Spinal cord (tissue), 9 donors: ENCODE measurements at regions not wholly inside any gene's neighbourhood (a gene's known extent, or its start where the extent isn't known, plus 50 kb on each side); places are given as distances from the start of the nearest gene placed in this dataset.

ENCODE experiments used
- DNase-seq, 6 donors: peaks; one replicate each; pipeline versions ENCODE4 v3.0.0 to v3.0.0-alpha.2; 2013 to 2015; ENCODE audit warnings: low spot score in 6 of 6, low read depth in 4 of 6
- H3K27ac ChIP-seq: one replicate; pipeline ENCODE4 v1.5.1; 2013; ENCODE audit warnings: low read depth, low read length, control low read depth
- H3K27me3 ChIP-seq: one replicate; pipeline ENCODE4 v1.6.1; 2013; ENCODE audit warnings: low read length; ENCODE audit not compliant: control insufficient read depth, insufficient read depth
- H3K36me3 ChIP-seq: one replicate; pipeline ENCODE4 v1.6.1; 2013; ENCODE audit warnings: low read length; ENCODE audit not compliant: control insufficient read depth, insufficient read depth
- H3K4me1 ChIP-seq: one replicate; pipeline ENCODE4 v1.6.1; 2013; ENCODE audit warnings: low read length; ENCODE audit not compliant: control insufficient read depth, insufficient read depth
- H3K4me3 ChIP-seq: one replicate; pipeline ENCODE4 v1.5.1; 2013; ENCODE audit warnings: low read depth, low read length, control low read depth
- H3K9me3 ChIP-seq: one replicate; pipeline ENCODE4 v1.6.1; 2013; ENCODE audit warnings: low read length; ENCODE audit not compliant: control insufficient read depth, insufficient read depth
- WGBS: methylation state at CpG from one replicate; pipeline ENCODE4 v1.1.5; 2013; ENCODE audit warnings: missing lambda C conversion rate; ENCODE audit not compliant: insufficient coverage; 5-methylcytosine and 5-hydroxymethylcytosine counted together
- donor health status: healthy.

DNA sequence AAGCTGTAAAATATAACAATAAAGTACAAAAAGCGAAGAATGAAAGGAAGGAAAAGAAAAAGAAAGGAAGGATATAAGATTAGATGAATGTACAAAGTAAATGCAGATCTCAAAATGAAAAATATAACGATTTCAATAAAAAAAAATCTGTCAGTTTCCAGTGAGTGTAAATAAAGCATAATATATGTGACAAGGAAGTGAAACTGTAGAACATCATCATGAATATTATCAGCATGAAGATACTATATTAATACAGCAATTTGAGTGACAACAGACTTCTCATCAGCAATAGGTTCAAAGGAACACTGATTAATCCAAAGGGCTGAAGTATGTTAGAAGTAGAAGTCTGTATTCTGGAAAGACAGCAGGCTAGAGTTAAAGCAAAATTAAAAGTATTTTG, 659.5 kb upstream of the MBL2 start:
- DNase-seq, result no peak
- no CpG with 5 or more reads among the region's 2 CpGs for WGBS

GRCh38 chr10:53430974-53431373, 658.4 kb upstream of the MBL2 start:
- H3K27me3 ChIP-seq, result no peaks in the 10 kb centered on the region
- H3K9me3 ChIP-seq, result no peaks in the 10 kb centered on the region
- H3K4me1 ChIP-seq, result no peaks in the 10 kb centered on the region
- H3K27ac ChIP-seq, result no peak overlapping the region
- no peaks in the 10 kb centered on the region for H3K36me3 ChIP-seq
- WGBS, result no CpG with 5 or more reads among the region's 4 CpGs
- no peak for DNase-seq
- no peak overlapping the region for H3K4me3 ChIP-seq

More for the DNA sequence above, 659.5 kb upstream of the MBL2 start:
- H3K36me3 ChIP-seq, result no peaks in the 10 kb centered on the region
- no peaks in the 10 kb centered on the region for H3K4me1 ChIP-seq
- H3K4me3 ChIP-seq, result no peak overlapping the region
- H3K27ac ChIP-seq, result no peak overlapping the region
- no peaks in the 10 kb centered on the region for H3K9me3 ChIP-seq
- H3K27me3 ChIP-seq, result no peaks in the 10 kb centered on the region

DNA sequence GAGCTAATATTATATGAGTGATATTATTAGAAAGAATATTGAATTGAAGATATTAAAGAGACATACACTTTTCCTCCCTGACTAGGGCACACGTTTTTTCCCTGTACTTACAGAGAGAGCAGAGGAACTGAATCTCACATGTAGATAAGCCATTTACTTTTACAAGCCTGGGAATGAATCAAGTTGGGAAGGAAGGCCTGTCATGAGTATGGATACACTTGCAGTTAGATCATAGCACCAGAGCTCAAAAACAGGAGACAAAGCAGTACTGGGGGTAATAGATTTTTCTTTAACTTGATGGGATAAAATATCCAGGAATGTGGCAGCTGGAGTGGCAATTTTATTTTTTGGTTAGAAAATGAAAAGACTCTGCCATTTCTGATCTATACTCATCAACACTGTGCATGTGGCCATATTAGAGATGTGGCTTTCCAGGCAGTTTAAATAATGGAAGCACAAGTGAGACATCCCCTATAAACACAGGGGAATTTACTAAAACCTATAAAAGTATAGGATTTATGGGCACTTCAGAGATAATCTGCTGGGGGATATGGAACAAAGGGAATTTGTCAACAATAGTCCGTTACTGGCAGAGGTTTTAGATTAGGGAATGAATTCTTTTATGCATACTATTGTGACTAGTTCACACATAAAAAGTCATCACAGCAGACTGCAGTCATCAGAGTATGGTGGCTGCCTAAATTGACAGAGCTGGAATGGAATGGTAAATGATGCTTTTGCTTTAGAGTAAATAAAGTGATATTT, 657.7 kb upstream of the MBL2 start:
- Histone ChIP-seq H3K27me3 (no peaks in the 10 kb centered on the region), H3K27ac (no peak overlapping the region), H3K36me3 (no peaks in the 10 kb centered on the region), H3K9me3 (no peaks in the 10 kb centered on the region), H3K4me1 (no peaks in the 10 kb centered on the region), H3K4me3 (no peak overlapping the region)
- DNase-seq, result peak in 1 of 6 donors; percentile 26
- no CpG with 5 or more reads among the region's 2 CpGs for WGBS

DNA sequence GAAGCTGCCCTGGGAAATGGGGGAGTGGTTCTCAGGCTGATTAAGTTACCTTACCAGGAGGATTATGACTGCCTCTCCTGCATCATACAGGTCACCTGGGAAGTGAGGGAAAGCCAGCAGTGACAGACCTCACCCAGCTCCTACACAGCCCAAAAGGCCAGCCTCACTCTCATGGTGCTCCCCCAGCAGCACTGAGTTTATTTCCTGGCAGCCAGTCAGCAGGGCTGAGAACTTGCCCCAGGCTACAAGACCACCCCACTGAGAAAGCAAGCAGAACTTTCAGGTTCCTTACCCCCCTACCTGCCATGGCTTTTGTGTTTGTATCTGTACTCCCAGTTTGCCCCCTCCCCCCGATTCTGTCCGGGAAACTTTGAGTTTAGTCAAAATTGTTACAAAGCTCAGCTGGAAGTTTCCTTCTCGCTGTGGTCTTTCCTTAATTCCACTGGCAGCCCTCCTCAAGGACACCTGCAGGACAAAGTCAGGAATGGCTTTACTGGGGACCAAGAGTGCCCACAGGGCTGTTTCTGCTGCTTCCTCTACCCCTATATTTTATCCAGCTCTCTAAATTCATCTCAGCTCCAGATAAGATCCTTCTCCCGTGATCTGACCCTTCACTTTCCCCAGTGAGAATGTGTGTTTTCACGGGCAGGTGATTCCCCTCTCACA, 649.8 kb upstream of the MBL2 start:
- no peaks in the 10 kb centered on the region for H3K9me3 ChIP-seq
- H3K4me1 ChIP-seq, result no peaks in the 10 kb centered on the region
- no peaks in the 10 kb centered on the region for H3K27me3 ChIP-seq
- no peak for DNase-seq
- 83% methylated on average over 5 of the region's 5 CpGs for WGBS
- no peak overlapping the region for H3K4me3 ChIP-seq
- no peaks in the 10 kb centered on the region for H3K36me3 ChIP-seq
- H3K27ac ChIP-seq, result no peak overlapping the region

DNA sequence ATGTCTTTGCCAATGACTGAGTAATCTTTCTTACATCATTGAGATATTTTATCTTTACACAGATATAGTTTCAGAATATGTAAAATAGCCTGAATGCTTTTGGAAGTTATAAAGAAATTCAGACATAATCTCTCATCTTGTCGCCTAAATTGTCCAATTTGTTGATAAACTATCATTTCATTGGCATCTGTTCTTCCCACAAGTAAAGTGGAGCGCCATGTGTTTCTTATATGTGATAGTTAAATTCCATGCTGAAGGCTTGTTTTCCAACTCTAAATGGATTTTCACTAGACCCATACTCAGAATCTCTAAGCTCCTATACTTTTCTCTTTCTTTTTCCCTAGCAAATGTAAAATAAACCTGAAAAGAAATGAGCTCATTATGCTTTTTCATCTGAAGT, 640.1 kb upstream of the MBL2 start:
- peak in 1 of 6 donors; percentile 64 for DNase-seq
- Histone ChIP-seq H3K4me3 (no peak overlapping the region), H3K27ac (no peak overlapping the region), H3K9me3 (no peaks in the 10 kb centered on the region), H3K27me3 (no peaks in the 10 kb centered on the region), H3K36me3 (no peaks in the 10 kb centered on the region), H3K4me1 (no peaks in the 10 kb centered on the region)
- WGBS, result no CpG with 5 or more reads among the region's 2 CpGs

- no peaks in the 10 kb centered on the region for H3K9me3 ChIP-seq
- 60% methylated on average over 1 of the region's 3 CpGs for WGBS
- no peak overlapping the region for H3K4me3 ChIP-seq
- no peaks in the 10 kb centered on the region for H3K27me3 ChIP-seq
- no peaks in the 10 kb centered on the region for H3K36me3 ChIP-seq
- H3K4me1 ChIP-seq, result peaks cover 3% of the 10 kb centered on the region
- H3K27ac ChIP-seq, result no peak overlapping the region
- DNase-seq, result no peak
Observed at GRCh38 chr10:53406532-53406931, 633.9 kb upstream of the MBL2 start.

- no peak overlapping the region for H3K4me3 ChIP-seq
- H3K27me3 ChIP-seq, result no peaks in the 10 kb centered on the region
- H3K4me1 ChIP-seq, result peaks cover 3% of the 10 kb centered on the region
- H3K36me3 ChIP-seq, result no peaks in the 10 kb centered on the region
- DNase-seq, result peak in 3 of 6 donors; percentile 5 to 80 (median 78)
- no peak overlapping the region for H3K27ac ChIP-seq
- H3K9me3 ChIP-seq, result no peaks in the 10 kb centered on the region
- WGBS, result 46% methylated on average over 4 of the region's 4 CpGs
Observed at GRCh38 chr10:53403688-53404087, 631.1 kb upstream of the MBL2 start.

GRCh38 chr10:53402594-53402993, 630.0 kb upstream of the MBL2 start:
- no peak overlapping the region for H3K4me3 ChIP-seq
- WGBS, result no CpG with 5 or more reads among the region's 3 CpGs
- peaks cover 3% of the 10 kb centered on the region for H3K4me1 ChIP-seq
- H3K36me3 ChIP-seq, result no peaks in the 10 kb centered on the region
- H3K27me3 ChIP-seq, result no peaks in the 10 kb centered on the region
- no peak overlapping the region for H3K27ac ChIP-seq
- no peak for DNase-seq
- no peaks in the 10 kb centered on the region for H3K9me3 ChIP-seq

- Histone ChIP-seq H3K27ac (no peak overlapping the region), H3K4me3 (no peak overlapping the region), H3K27me3 (no peaks in the 10 kb centered on the region), H3K36me3 (no peaks in the 10 kb centered on the region), H3K4me1 (peaks cover 3% of the 10 kb centered on the region), H3K9me3 (no peaks in the 10 kb centered on the region)
- DNase-seq, result no peak
Observed at GRCh38 chr10:53401536-53401935, 629.0 kb upstream of the MBL2 start.

DNA sequence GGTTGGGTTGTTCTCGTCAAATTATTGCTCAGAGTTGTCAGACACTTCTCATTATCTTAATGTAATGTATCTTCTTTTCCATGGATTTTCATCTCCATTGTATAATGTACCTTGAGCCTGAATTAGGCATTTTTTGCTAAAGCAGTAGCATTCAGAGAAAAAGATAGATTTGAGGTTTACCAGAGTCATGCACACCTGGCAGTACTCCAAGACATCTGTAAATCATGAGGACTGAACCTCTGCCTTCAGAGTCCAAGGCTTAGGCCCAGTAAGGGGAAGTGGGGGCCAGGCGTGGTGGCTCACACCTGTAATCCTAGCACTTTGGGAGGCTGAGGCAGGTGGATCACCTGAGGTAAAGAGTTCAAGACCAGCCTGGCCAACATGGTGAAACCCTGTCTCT, 624.3 kb upstream of the MBL2 start:
- Histone ChIP-seq H3K4me1 (no peaks in the 10 kb centered on the region), H3K27ac (no peak overlapping the region), H3K27me3 (no peaks in the 10 kb centered on the region), H3K9me3 (peaks cover 7% of the 10 kb centered on the region), H3K4me3 (no peak overlapping the region), H3K36me3 (no peaks in the 10 kb centered on the region)
- no peak for DNase-seq
- WGBS, result 100% methylated on average over 1 of the region's 2 CpGs
